ENCODE measurements at regions not wholly inside any gene's neighbourhood (a gene's known extent, or its start where the extent isn't known, plus 50 kb on each side); places are given as distances from the start of the nearest gene placed in this dataset.

DNA sequence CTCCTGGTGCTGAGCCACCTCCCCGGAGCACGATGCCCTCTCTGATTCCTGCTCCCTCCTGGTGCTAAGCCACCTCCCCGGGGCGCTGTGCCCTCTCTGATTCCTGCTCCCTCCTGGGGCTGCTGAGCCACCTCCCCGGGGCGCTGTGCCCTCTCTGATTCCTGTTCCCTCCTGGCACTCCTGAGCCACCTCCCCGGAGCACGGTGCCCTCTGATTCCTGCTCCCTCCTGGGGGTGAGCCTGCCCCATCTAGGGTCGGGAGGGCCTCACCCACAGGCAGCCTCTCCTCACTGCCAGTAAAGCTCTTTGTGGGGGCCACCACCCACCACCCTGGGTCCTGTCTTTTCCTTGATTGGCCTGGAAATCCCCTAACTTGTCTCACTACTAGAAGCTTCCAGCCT lies 327.6 kb upstream of the SFSWAP start:
- TF ChIP-seq, protein P1, sequence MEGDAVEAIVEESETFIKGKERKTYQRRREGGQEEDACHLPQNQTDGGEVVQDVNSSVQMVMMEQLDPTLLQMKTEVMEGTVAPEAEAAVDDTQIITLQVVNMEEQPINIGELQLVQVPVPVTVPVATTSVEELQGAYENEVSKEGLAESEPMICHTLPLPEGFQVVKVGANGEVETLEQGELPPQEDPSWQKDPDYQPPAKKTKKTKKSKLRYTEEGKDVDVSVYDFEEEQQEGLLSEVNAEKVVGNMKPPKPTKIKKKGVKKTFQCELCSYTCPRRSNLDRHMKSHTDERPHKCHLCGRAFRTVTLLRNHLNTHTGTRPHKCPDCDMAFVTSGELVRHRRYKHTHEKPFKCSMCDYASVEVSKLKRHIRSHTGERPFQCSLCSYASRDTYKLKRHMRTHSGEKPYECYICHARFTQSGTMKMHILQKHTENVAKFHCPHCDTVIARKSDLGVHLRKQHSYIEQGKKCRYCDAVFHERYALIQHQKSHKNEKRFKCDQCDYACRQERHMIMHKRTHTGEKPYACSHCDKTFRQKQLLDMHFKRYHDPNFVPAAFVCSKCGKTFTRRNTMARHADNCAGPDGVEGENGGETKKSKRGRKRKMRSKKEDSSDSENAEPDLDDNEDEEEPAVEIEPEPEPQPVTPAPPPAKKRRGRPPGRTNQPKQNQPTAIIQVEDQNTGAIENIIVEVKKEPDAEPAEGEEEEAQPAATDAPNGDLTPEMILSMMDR (IDR thresholded peaks at IDR 0.05), result no peak
- no peak for TF ChIP-seq POLR2A (IDR thresholded peaks at IDR 0.05)

Measured in lower leg skin (tissue), 3 donors.